HCT116 (cell line): ENCODE measurements at regions not wholly inside any gene's neighbourhood (a gene's known extent, or its start where the extent isn't known, plus 50 kb on each side); places are given as distances from the start of the nearest gene placed in this dataset.

Source experiments
- ATAC-seq: fragments of 200-7000 bp; cut with Tn5 transposase; 2 replicates; pipeline ENCODE4 v1.9.1; 2020; ENCODE audit warnings: mild to moderate bottlenecking, moderate library complexity
- BruUV-seq: library from RNA; stranded (reverse); fragments of 400-500 nt; replicated peaks from 2 replicates; lab custom pipeline; 2021; lab: Mats Ljungman, UMichigan
- CTCF ChIA-PET: fragments of 300-600 bp; sonication (Branson Sonifier 250); formaldehyde crosslinking; loops from one replicate; lab custom pipeline; 2021; ENCODE audit warnings: antibody characterized with exemption; lab: Charles Lee
- POLR2A ChIA-PET: fragments of 300-600, 350-600 bp; sonication (Branson Sonifier 250); formaldehyde crosslinking; loops from one replicate; lab custom pipeline; 2021; ENCODE audit warnings: antibody characterized with exemption; lab: Charles Lee
- RAD21 ChIA-PET, 2 experiments: fragments of 300-600 bp; sonication (Branson Sonifier 250); formaldehyde crosslinking; loops; one replicate each; lab custom pipeline; 2023; ENCODE audit warnings: low total read pairs in 2 of 2; ENCODE audit not compliant: uncharacterized antibody in 2 of 2, unreplicated experiment in 2 of 2, low non-redundant PET in 1 of 2; lab: Charles Lee
- DNase-seq: peaks from one replicate; pipeline ENCODE4 v3.0.0-alpha.2; 2010; ENCODE audit warnings: low read depth, low spot score
- H2AFZ ChIP-seq: fragments of 200-600 bp; shearing (Covaris generic), sonication (generic); 2 replicates; pipeline ENCODE4 v1.6.1; 2017; ENCODE audit warnings: low read depth, mixed run types, mixed read lengths, antibody characterized with exemption, low read length; ENCODE audit not compliant: poor library complexity, severe bottlenecking
- H3K27ac ChIP-seq: 2 replicates; pipeline ENCODE4 v1.5.1; 2012; ENCODE audit warnings: low read depth, low read length
- H3K27me3 ChIP-seq: fragments of 200-600 bp; sonication (generic); 2 replicates; pipeline ENCODE4 v1.6.1; 2016; ENCODE audit warnings: mixed run types, low read length, mixed read lengths; ENCODE audit not compliant: insufficient read depth
- H3K36me3 ChIP-seq, 2 experiments: fragments of 200-500 bp in 1 of 2; fragments of 200-600 bp in 1 of 2; sonication (Bioruptor generic) in 1 of 2; sonication (generic) in 1 of 2; 2 replicates each; pipeline versions ENCODE4 v1.5.1 to v1.6.1; 2014 to 2016; ENCODE audit warnings: low read length in 2 of 2, inconsistent platforms in 1 of 2, mixed read lengths in 1 of 2, mixed run types in 1 of 2; ENCODE audit not compliant: insufficient read depth in 2 of 2, control insufficient read depth in 1 of 2
- H3K4me1 ChIP-seq, 2 experiments: fragments of 200-600 bp in 1 of 2; sonication (generic) in 1 of 2; 2 replicates each; pipeline versions ENCODE4 v1.5.1 to v1.6.1; 2012 to 2017; ENCODE audit warnings: low read length in 2 of 2, inconsistent platforms in 1 of 2, mild to moderate bottlenecking in 1 of 2, mixed read lengths in 1 of 2, mixed run types in 1 of 2, moderate library complexity in 1 of 2; ENCODE audit not compliant: insufficient read depth in 2 of 2, control insufficient read depth in 1 of 2
- H3K4me2 ChIP-seq: fragments of 200-600 bp; sonication (generic); 2 replicates; pipeline ENCODE4 v1.6.1; 2017; ENCODE audit warnings: mixed run types, low read length, mixed read lengths
- H3K4me3 ChIP-seq, 2 experiments: fragments of 200-600 bp in 1 of 2; sonication (generic) in 1 of 2; replicated peaks in 1 of 2; 2 replicates each; pipeline ENCODE4 v1.5.1; 2011 to 2016; ENCODE audit warnings: low read length in 2 of 2, control low read depth in 1 of 2, low read depth in 1 of 2, mild to moderate bottlenecking in 1 of 2, mixed read lengths in 1 of 2, mixed run types in 1 of 2
- H3K79me2 ChIP-seq: fragments of 200-600 bp; sonication (generic); 2 replicates; pipeline ENCODE4 v1.6.1; 2017; ENCODE audit warnings: mild to moderate bottlenecking, mixed run types, low read length, moderate library complexity, mixed read lengths; ENCODE audit not compliant: insufficient read depth
- H3K9ac ChIP-seq: fragments of 200-600 bp; sonication (generic); 2 replicates; pipeline ENCODE4 v1.6.1; 2016; ENCODE audit warnings: low read length, mixed read lengths
- H3K9me2 ChIP-seq: fragments of 200-600 bp; sonication (generic), shearing (Covaris generic); 2 replicates; pipeline ENCODE4 v1.6.1; 2017; ENCODE audit warnings: mixed run types, mild to moderate bottlenecking, moderate library complexity; ENCODE audit not compliant: insufficient read depth
- H3K9me3 ChIP-seq, 2 experiments: fragments of 200-500 bp in 1 of 2; fragments of 200-600 bp in 1 of 2; sonication (Bioruptor generic) in 1 of 2; sonication (generic) in 1 of 2; 2 replicates each; pipeline ENCODE4 v1.6.1; 2014 to 2017; ENCODE audit warnings: low read length in 2 of 2, mixed read lengths in 2 of 2, inconsistent platforms in 1 of 2, low read depth in 1 of 2, mild to moderate bottlenecking in 1 of 2, mixed run types in 1 of 2, moderate library complexity in 1 of 2; ENCODE audit not compliant: control insufficient read depth in 1 of 2, insufficient read depth in 1 of 2
- H4K20me1 ChIP-seq: fragments of 200-600 bp; sonication (generic), shearing (Covaris generic); 2 replicates; pipeline ENCODE4 v1.6.1; 2017; ENCODE audit warnings: mixed run types, mild to moderate bottlenecking, moderate library complexity; ENCODE audit not compliant: insufficient read depth
- CBX3 ChIP-seq: IDR thresholded peaks from 2 replicates; pipeline ENCODE4 v1.6.1; 2012; ENCODE audit warnings: low read depth
- CEBPB ChIP-seq: IDR thresholded peaks from 2 replicates; pipeline ENCODE4 v1.6.1; 2012; ENCODE audit warnings: low read depth
- EGR1 ChIP-seq: IDR thresholded peaks from 2 replicates; pipeline ENCODE4 v1.6.1; 2012; ENCODE audit warnings: low read depth
- EZH2phosphoT487 ChIP-seq: fragments of 200-600 bp; IDR thresholded peaks from 2 replicates; pipeline ENCODE4 v1.6.1; 2018; ENCODE audit warnings: antibody characterized with exemption, borderline replicate concordance
- POLR2AphosphoS5 ChIP-seq: IDR thresholded peaks from 2 replicates; pipeline ENCODE4 v1.6.1; 2011; ENCODE audit warnings: mild to moderate bottlenecking, low read depth, low read length, moderate library complexity
- RAD21 ChIP-seq: IDR thresholded peaks from 2 replicates; pipeline ENCODE4 v1.6.1; 2012; ENCODE audit warnings: low read depth, mild to moderate bottlenecking
- SIN3A ChIP-seq: IDR thresholded peaks from 2 replicates; pipeline ENCODE4 v1.6.1; 2012; ENCODE audit warnings: low read depth
- SP1 ChIP-seq: IDR thresholded peaks from 2 replicates; pipeline ENCODE4 v1.6.1; 2012; ENCODE audit warnings: low read depth
- SRF ChIP-seq: IDR thresholded peaks from 2 replicates; pipeline ENCODE4 v1.6.1; 2012; ENCODE audit warnings: low read depth
- TCF7L2 ChIP-seq: IDR thresholded peaks from 2 replicates; pipeline ENCODE4 v1.7.0; 2011; ENCODE audit warnings: borderline replicate concordance, inconsistent platforms; ENCODE audit not compliant: insufficient read depth, insufficient read length; ENCODE audit errors: extremely low read depth
- YY1 ChIP-seq: IDR thresholded peaks from 2 replicates; pipeline ENCODE4 v1.6.1; 2011; ENCODE audit warnings: low read length, low read depth, moderate library complexity, mild to moderate bottlenecking; ENCODE audit not compliant: insufficient replicate concordance; ENCODE audit errors: extremely low read depth
- ZBTB33 ChIP-seq: IDR thresholded peaks from 2 replicates; pipeline ENCODE4 v1.6.1; 2011; ENCODE audit warnings: mild to moderate bottlenecking, low read length, moderate library complexity; ENCODE audit not compliant: insufficient replicate concordance; ENCODE audit errors: extremely low read depth
- ZNF274 ChIP-seq: fragments of 200-500 bp; sonication (Bioruptor generic); IDR thresholded peaks from 2 replicates; pipeline ENCODE4 v1.6.1; 2014; ENCODE audit warnings: mild to moderate bottlenecking, low read depth, low read length, inconsistent platforms
- intact Hi-C: fragments of 100-400 bp; cut with micrococcal nuclease; formaldehyde crosslinking; loops from 2 replicates; pipeline ENCODE4 v1.10.0; 2022
- TF ChIP-seq, protein P1 (sequence below): IDR thresholded peaks from 2 replicates; pipeline ENCODE4 v1.6.1; 2012
- TF ChIP-seq, protein P2 (sequence below): IDR thresholded peaks from 2 replicates; pipeline ENCODE4 v1.6.1; 2012; ENCODE audit warnings: low read depth
- TF ChIP-seq, protein P3 (sequence below), 3 experiments: fragments of 200-600 bp in 1 of 3; sonication (generic) in 1 of 3; IDR thresholded peaks in 2 of 3; conservative IDR thresholded peaks in 1 of 3; 2 replicates each; pipeline ENCODE4 v1.5.1; 2012 to 2017; ENCODE audit warnings: low read depth in 2 of 3, low read length in 2 of 3, antibody characterized with exemption in 1 of 3, borderline replicate concordance in 1 of 3, control low read depth in 1 of 3, mild to moderate bottlenecking in 1 of 3, mixed read lengths in 1 of 3, mixed run types in 1 of 3, moderate library complexity in 1 of 3; ENCODE audit not compliant: insufficient read depth in 1 of 3

DNA sequence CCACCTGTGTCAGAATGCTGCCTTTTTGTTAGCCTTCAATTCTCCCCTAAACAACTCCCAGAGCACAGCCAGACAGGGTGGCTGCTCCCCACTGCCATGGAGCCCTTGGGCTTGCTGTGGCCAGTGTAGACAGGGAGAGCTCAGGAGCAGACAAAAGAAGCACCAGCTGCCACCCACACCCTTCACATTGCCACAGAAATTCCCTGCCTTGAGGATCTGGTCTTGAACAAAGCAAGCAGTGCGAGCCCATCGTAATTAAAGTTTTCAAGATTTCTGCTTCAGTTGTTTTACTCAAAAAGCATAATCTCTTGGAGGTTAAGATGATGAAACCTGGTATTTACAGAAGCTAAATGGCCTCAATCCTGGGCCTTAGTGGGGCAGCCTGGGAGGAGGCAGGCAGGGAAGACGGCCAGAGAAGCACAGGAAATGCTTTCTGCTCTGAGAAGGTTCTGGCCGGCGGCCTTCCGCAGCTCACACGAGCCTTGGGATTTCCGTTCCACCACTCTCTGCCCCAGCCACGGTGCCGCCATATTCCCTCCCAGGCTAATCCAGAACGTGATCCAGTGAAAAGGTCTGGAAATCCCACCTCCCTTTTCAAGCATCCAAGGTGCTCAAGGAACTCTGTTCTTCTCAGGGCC is 535.2 kb downstream of the BCL11B start (continued):
- TF ChIP-seq, protein P1, sequence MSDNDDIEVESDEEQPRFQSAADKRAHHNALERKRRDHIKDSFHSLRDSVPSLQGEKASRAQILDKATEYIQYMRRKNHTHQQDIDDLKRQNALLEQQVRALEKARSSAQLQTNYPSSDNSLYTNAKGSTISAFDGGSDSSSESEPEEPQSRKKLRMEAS = no peak
- TF ChIP-seq CEBPB = no peak
- no peak for TF ChIP-seq YY1
- no peak for TF ChIP-seq SP1

DNA sequence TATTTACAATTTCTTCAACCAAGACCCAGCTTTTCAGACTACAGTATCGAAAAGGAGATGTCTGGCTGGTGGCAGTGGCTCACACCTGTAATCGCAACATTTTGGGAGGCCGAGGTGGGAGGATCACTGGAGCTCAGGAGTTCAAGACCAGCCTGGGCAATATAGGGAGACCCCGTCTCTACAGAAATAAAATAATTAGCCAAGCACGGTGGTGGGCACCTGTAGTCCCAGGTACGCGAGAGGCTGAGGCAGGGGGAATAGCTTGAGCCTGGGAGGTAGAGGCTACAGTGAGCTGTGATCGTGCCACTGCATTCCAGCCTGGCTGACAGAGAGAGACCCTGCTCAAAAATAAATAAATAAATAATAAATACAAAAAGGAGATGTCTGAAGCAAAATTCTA is 530.5 kb downstream of the BCL11B start:
- no peak overlapping the region for H2AFZ ChIP-seq
- RAD21 ChIA-PET = no interaction called here
- DNase-seq (no peak), ATAC-seq (no peak)
- H3K27me3 ChIP-seq = no peaks in the 10 kb centered on the region
- no peaks in the 10 kb centered on the region for H3K4me1 ChIP-seq
- TF ChIP-seq, protein P2, sequence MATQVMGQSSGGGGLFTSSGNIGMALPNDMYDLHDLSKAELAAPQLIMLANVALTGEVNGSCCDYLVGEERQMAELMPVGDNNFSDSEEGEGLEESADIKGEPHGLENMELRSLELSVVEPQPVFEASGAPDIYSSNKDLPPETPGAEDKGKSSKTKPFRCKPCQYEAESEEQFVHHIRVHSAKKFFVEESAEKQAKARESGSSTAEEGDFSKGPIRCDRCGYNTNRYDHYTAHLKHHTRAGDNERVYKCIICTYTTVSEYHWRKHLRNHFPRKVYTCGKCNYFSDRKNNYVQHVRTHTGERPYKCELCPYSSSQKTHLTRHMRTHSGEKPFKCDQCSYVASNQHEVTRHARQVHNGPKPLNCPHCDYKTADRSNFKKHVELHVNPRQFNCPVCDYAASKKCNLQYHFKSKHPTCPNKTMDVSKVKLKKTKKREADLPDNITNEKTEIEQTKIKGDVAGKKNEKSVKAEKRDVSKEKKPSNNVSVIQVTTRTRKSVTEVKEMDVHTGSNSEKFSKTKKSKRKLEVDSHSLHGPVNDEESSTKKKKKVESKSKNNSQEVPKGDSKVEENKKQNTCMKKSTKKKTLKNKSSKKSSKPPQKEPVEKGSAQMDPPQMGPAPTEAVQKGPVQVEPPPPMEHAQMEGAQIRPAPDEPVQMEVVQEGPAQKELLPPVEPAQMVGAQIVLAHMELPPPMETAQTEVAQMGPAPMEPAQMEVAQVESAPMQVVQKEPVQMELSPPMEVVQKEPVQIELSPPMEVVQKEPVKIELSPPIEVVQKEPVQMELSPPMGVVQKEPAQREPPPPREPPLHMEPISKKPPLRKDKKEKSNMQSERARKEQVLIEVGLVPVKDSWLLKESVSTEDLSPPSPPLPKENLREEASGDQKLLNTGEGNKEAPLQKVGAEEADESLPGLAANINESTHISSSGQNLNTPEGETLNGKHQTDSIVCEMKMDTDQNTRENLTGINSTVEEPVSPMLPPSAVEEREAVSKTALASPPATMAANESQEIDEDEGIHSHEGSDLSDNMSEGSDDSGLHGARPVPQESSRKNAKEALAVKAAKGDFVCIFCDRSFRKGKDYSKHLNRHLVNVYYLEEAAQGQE = no peak
- no peak for TF ChIP-seq CBX3
- TF ChIP-seq POLR2AphosphoS5 = no peak
- no peak for TF ChIP-seq EZH2phosphoT487
- no peak for TF ChIP-seq ZNF274
- TF ChIP-seq TCF7L2 = no peak
- no peak for TF ChIP-seq ZBTB33
- TF ChIP-seq SIN3A = no peak
- no peak for TF ChIP-seq SP1
- TF ChIP-seq RAD21 = no peak
- TF ChIP-seq, protein P3, sequence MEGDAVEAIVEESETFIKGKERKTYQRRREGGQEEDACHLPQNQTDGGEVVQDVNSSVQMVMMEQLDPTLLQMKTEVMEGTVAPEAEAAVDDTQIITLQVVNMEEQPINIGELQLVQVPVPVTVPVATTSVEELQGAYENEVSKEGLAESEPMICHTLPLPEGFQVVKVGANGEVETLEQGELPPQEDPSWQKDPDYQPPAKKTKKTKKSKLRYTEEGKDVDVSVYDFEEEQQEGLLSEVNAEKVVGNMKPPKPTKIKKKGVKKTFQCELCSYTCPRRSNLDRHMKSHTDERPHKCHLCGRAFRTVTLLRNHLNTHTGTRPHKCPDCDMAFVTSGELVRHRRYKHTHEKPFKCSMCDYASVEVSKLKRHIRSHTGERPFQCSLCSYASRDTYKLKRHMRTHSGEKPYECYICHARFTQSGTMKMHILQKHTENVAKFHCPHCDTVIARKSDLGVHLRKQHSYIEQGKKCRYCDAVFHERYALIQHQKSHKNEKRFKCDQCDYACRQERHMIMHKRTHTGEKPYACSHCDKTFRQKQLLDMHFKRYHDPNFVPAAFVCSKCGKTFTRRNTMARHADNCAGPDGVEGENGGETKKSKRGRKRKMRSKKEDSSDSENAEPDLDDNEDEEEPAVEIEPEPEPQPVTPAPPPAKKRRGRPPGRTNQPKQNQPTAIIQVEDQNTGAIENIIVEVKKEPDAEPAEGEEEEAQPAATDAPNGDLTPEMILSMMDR (IDR thresholded peaks at IDR 0.05 in 2 of 3, conservative IDR thresholded peaks at IDR 0.05 in 1 of 3; ENCODE audit: borderline replicate concordance in 1 of 3, insufficient read depth in 1 of 3, low read depth in 2 of 3, low read length in 2 of 3) = no peak
- no peak for TF ChIP-seq SRF
- TF ChIP-seq EGR1 = no peak
- H3K9me2 ChIP-seq = no peaks in the 10 kb centered on the region
- CTCF ChIA-PET = no interaction called here
- no peaks in the 10 kb centered on the region for H3K79me2 ChIP-seq
- no peak overlapping the region for H3K4me3 ChIP-seq
- POLR2A ChIA-PET = no interaction called here
- intact Hi-C loops = no loop called here
- H4K20me1 ChIP-seq = no peaks in the 10 kb centered on the region
- BruUV-seq = no TSS peak
- no peak overlapping the region for H3K27ac ChIP-seq
- H3K4me2 ChIP-seq = no peak overlapping the region
- H3K9me3 ChIP-seq = no peaks in the 10 kb centered on the region
- no peak overlapping the region for H3K9ac ChIP-seq
- H3K36me3 ChIP-seq = no peaks in the 10 kb centered on the region
